Loucy (cell line): ENCODE measurements at regions not wholly inside any gene's neighbourhood (a gene's known extent, or its start where the extent isn't known, plus 50 kb on each side); places are given as distances from the start of the nearest gene placed in this dataset.

ENCODE experiments used
- H2AFZ ChIP-seq: fragments of 200-600 bp; sonication (generic); 2 replicates; pipeline ENCODE4 v1.6.0; 2016; ENCODE audit warnings: antibody characterized with exemption, mild to moderate bottlenecking, low read length, moderate library complexity
- H3F3A ChIP-seq: fragments of 200-600 bp; 2 replicates; pipeline ENCODE4 v1.6.0; 2016; ENCODE audit warnings: antibody characterized with exemption, low read depth, mild to moderate bottlenecking
- H3K27me3 ChIP-seq: fragments of 200-600 bp; sonication (generic); 2 replicates; pipeline ENCODE4 v1.6.1; 2014; ENCODE audit warnings: low read length, mild to moderate bottlenecking; ENCODE audit not compliant: insufficient read depth, poor library complexity, severe bottlenecking
- H3K36me3 ChIP-seq: fragments of 200-600 bp; sonication (generic); 2 replicates; pipeline ENCODE4 v1.6.1; 2016; ENCODE audit warnings: low read length; ENCODE audit not compliant: insufficient read depth
- H3K4me1 ChIP-seq: fragments of 200-600 bp; sonication (generic); 2 replicates; pipeline ENCODE4 v1.5.1; 2014; ENCODE audit warnings: low read length, mild to moderate bottlenecking; ENCODE audit not compliant: insufficient read depth, poor library complexity, severe bottlenecking
- H3K4me2 ChIP-seq: fragments of 200-600 bp; sonication (generic); 2 replicates; pipeline ENCODE4 v1.6.0; 2014; ENCODE audit warnings: antibody characterized with exemption, low read length, low read depth, mild to moderate bottlenecking; ENCODE audit not compliant: poor library complexity, severe bottlenecking
- H3K4me3 ChIP-seq: fragments of 200-600 bp; sonication (generic); 2 replicates; pipeline ENCODE4 v1.5.1; 2014; ENCODE audit warnings: low read length, mild to moderate bottlenecking, mixed read lengths; ENCODE audit not compliant: poor library complexity, severe bottlenecking
- H3K79me2 ChIP-seq: fragments of 200-600 bp; sonication (generic); 2 replicates; pipeline ENCODE4 v1.6.1; 2014; ENCODE audit warnings: low read length; ENCODE audit not compliant: insufficient read depth
- H3K9ac ChIP-seq: fragments of 200-600 bp; sonication (generic); 2 replicates; pipeline ENCODE4 v1.6.0; 2014; ENCODE audit warnings: mild to moderate bottlenecking, low read depth, low read length, moderate library complexity; ENCODE audit not compliant: poor library complexity, severe bottlenecking
- H3K9me2 ChIP-seq: fragments of 200-600 bp; sonication (generic); replicated peaks from 2 replicates; pipeline ENCODE4 v1.6.1; 2016; ENCODE audit warnings: low read depth, low read length, mixed read lengths
- H3K9me3 ChIP-seq: fragments of 200-600 bp; sonication (generic); 2 replicates; pipeline ENCODE4 v1.6.1; 2014; ENCODE audit warnings: mild to moderate bottlenecking, antibody characterized with exemption, low read length, low read depth; ENCODE audit not compliant: insufficient read depth
- H4K20me1 ChIP-seq: fragments of 200-600 bp; sonication (generic); 2 replicates; pipeline ENCODE4 v1.6.0; 2014; ENCODE audit warnings: antibody characterized with exemption, low read length, mild to moderate bottlenecking; ENCODE audit not compliant: insufficient read depth, poor library complexity, severe bottlenecking
- CTCF ChIP-seq: fragments of 200-600 bp; sonication (generic); conservative IDR thresholded peaks from 2 replicates; pipeline ENCODE4 v1.5.1; 2014; ENCODE audit warnings: mild to moderate bottlenecking, antibody characterized with exemption, low read length
- EZH2phosphoT487 ChIP-seq: fragments of 200-600 bp; IDR thresholded peaks from 2 replicates; pipeline ENCODE4 v1.6.1; 2018; ENCODE audit warnings: antibody characterized with exemption, mild to moderate bottlenecking, moderate library complexity, borderline replicate concordance

DNA sequence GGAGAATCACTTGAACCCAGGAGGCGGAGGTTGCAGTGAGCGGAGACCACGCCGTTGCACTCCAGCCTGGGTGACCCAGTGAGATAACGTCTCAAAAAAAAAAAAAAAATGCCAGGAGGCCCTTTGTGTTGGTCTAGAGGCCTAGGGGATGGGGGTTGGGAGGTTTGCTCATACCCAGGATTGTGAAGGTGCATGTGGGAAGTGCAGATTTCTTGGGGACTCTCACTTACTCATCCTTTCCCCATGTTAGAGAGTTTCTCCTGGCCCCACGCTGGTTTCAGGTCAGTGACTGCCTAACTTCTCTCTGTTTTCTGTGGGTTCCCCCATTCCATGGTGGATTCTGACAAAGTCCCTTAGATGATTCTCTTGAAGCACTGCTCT is 471.5 kb upstream of the CNTNAP2 start:
- Histone ChIP-seq H3K4me2 (no peak overlapping the region), H2AFZ (no peak overlapping the region), H3K27me3 (no peaks in the 10 kb centered on the region), H3K4me3 (no peak overlapping the region), H3K36me3 (no peaks in the 10 kb centered on the region), H3K9me3 (no peaks in the 10 kb centered on the region), H4K20me1 (no peaks in the 10 kb centered on the region), H3F3A (no peaks in the 10 kb centered on the region), H3K9me2 (no peaks in the 10 kb centered on the region), H3K4me1 (no peaks in the 10 kb centered on the region), H3K79me2 (no peaks in the 10 kb centered on the region), H3K9ac (no peak overlapping the region)
- TF ChIP-seq CTCF = no peak
- no peak for TF ChIP-seq EZH2phosphoT487

- H3K4me1 ChIP-seq = no peaks in the 10 kb centered on the region
- no peaks in the 10 kb centered on the region for H3K79me2 ChIP-seq
- no peaks in the 10 kb centered on the region for H3F3A ChIP-seq
- TF ChIP-seq CTCF (no peak), EZH2phosphoT487 (no peak)
- H3K9me2 ChIP-seq = no peaks in the 10 kb centered on the region
- no peaks in the 10 kb centered on the region for H3K36me3 ChIP-seq
- no peaks in the 10 kb centered on the region for H4K20me1 ChIP-seq
- no peaks in the 10 kb centered on the region for H3K27me3 ChIP-seq
- no peak overlapping the region for H2AFZ ChIP-seq
- no peak overlapping the region for H3K4me3 ChIP-seq
- no peak overlapping the region for H3K4me2 ChIP-seq
- H3K9me3 ChIP-seq = no peaks in the 10 kb centered on the region
- no peak overlapping the region for H3K9ac ChIP-seq
Observed at GRCh38 chr7:145644426-145645134, 472.0 kb upstream of the CNTNAP2 start.

DNA sequence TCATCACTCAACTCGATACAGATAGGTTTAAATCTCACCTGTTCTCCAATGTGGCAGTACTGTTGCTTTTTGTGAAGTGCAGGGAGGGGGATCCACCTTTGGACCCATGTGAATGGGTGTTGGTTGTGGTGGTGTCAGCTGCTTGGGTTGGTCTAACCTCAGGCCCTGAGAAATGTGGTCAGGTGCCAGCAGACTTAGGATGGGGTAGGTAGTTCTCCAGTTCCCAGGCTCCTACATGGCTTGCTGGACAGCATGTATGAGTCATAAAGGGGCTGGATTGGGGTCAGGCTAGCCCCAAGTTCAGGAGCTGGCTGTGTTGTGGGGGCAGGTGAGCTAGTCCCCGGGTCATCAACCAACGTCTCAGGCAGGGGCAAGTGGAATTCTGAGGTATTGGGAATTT is 472.6 kb upstream of the CNTNAP2 start:
- H3K36me3 ChIP-seq = no peaks in the 10 kb centered on the region
- no peak overlapping the region for H2AFZ ChIP-seq
- no peaks in the 10 kb centered on the region for H3K4me1 ChIP-seq
- H4K20me1 ChIP-seq = no peaks in the 10 kb centered on the region
- H3K9ac ChIP-seq = no peak overlapping the region
- no peaks in the 10 kb centered on the region; the same call in 1 of the 2 replicates for H3K9me3 ChIP-seq
- H3K27me3 ChIP-seq = no peaks in the 10 kb centered on the region
- no peaks in the 10 kb centered on the region for H3K79me2 ChIP-seq
- TF ChIP-seq EZH2phosphoT487 (no peak), CTCF (no peak)
- no peak overlapping the region for H3K4me3 ChIP-seq
- no peak overlapping the region for H3K4me2 ChIP-seq
- no peaks in the 10 kb centered on the region for H3K9me2 ChIP-seq
- no peaks in the 10 kb centered on the region for H3F3A ChIP-seq
